ENCODE measurements at regions not wholly inside any gene's neighbourhood (a gene's known extent, or its start where the extent isn't known, plus 50 kb on each side); places are given as distances from the start of the nearest gene placed in this dataset.

DNA sequence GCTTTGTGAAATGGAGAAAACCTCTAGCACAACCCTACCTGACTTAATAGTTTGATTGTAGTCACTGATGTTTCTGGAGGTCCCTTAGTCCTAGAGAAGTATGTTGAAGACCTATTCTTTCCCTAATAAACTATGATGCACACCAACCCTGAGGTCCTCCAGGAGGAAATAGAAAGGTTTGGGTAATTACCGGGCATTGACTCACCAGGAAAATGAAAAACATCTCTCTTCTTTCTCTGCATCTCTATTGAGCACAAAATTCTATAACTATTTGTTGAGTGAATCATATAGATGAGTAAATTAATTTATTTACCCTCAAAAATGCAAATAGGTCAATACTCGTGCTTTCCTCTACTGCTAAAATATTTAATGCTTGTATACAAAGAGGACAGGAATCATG, 582.4 kb upstream of the FAM241A start:
- Histone ChIP-seq H3K27ac (no peak overlapping the region), H4K20me1 (ENCODE audit: insufficient read depth, poor library complexity, severe bottlenecking) (no peaks in the 10 kb centered on the region), H3K4me1 (ENCODE audit: insufficient read depth) (no peaks in the 10 kb centered on the region), H3K9me2 (replicated peaks; ENCODE audit: insufficient read depth) (no peaks in the 10 kb centered on the region), H3K79me2 (no peaks in the 10 kb centered on the region), H3K9me3 (ENCODE audit: low read depth) (no peaks in the 10 kb centered on the region), H3K4me3 (no peak overlapping the region), H3K4me2 (no peak overlapping the region), H3K36me3 (replicated peaks; ENCODE audit: insufficient read depth, low read depth) (no peaks in the 10 kb centered on the region), H2AFZ (no peak overlapping the region), H3K27me3 (no peaks in the 10 kb centered on the region)
- DNase-seq (ENCODE audit: low spot score) = no peak
- TF ChIP-seq CTCF (IDR thresholded peaks at IDR 0.05; ENCODE audit: poor library complexity) (no peak), EZH2phosphoT487 (IDR thresholded peaks at IDR 0.05; ENCODE audit: low read depth, severe bottlenecking, unreplicated experiment) (no peak), EZH2 (IDR thresholded peaks at IDR 0.05; ENCODE audit: borderline replicate concordance) (no peak)
- WGBS (ENCODE audit: low lambda C conversion rate, missing lambda C conversion rate) = 81% methylated on average over 2 of the region's 2 CpGs

DNA sequence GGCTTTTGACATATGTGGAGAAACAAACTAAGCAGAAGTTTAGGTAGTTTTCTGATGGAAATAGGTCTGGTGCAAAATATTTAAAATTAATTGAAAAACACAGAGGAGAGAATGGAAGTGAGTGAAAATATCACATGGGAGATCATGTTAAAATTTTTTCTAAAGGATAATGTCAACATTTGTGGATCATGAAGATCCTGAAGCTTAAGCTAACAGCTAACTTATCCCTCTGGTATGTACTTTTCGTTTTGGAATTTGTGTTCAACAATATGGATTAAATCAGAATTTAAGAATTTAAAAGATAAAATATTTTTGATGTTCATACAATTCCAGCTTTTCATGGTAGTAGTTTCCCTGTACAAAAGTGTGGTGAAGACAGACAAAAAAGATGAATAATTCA, 572.8 kb upstream of the FAM241A start:
- no peak overlapping the region for H3K4me3 ChIP-seq
- no peaks in the 10 kb centered on the region for H3K9me3 ChIP-seq (ENCODE audit: low read depth)
- no peak overlapping the region for H3K27ac ChIP-seq
- H3K27me3 ChIP-seq = no peaks in the 10 kb centered on the region
- no peaks in the 10 kb centered on the region for H3K79me2 ChIP-seq
- WGBS (ENCODE audit: low lambda C conversion rate, missing lambda C conversion rate) = 20% methylated on average over 1 of the region's 1 CpG
- H3K9me2 ChIP-seq (replicated peaks; ENCODE audit: insufficient read depth) = no peaks in the 10 kb centered on the region
- no peaks in the 10 kb centered on the region for H3K36me3 ChIP-seq (replicated peaks; ENCODE audit: insufficient read depth, low read depth)
- no peak overlapping the region for H2AFZ ChIP-seq
- no peaks in the 10 kb centered on the region for H4K20me1 ChIP-seq (ENCODE audit: insufficient read depth, poor library complexity, severe bottlenecking)
- no peak for DNase-seq (ENCODE audit: low spot score)
- no peak overlapping the region for H3K4me2 ChIP-seq
- TF ChIP-seq EZH2 (IDR thresholded peaks at IDR 0.05; ENCODE audit: borderline replicate concordance) (no peak), EZH2phosphoT487 (IDR thresholded peaks at IDR 0.05; ENCODE audit: low read depth, severe bottlenecking, unreplicated experiment) (no peak), CTCF (IDR thresholded peaks at IDR 0.05; ENCODE audit: poor library complexity) (no peak)
- H3K4me1 ChIP-seq (ENCODE audit: insufficient read depth) = no peaks in the 10 kb centered on the region

GRCh38 chr4:111573386-111573785, 571.9 kb upstream of the FAM241A start:
- H4K20me1 ChIP-seq (ENCODE audit: insufficient read depth, poor library complexity, severe bottlenecking) = no peaks in the 10 kb centered on the region
- H3K4me1 ChIP-seq (ENCODE audit: insufficient read depth) = no peaks in the 10 kb centered on the region
- H3K4me3 ChIP-seq = no peak overlapping the region
- no peaks in the 10 kb centered on the region for H3K36me3 ChIP-seq (replicated peaks; ENCODE audit: insufficient read depth, low read depth)
- no peak overlapping the region for H2AFZ ChIP-seq
- no peaks in the 10 kb centered on the region for H3K9me2 ChIP-seq (replicated peaks; ENCODE audit: insufficient read depth)
- TF ChIP-seq EZH2 (IDR thresholded peaks at IDR 0.05; ENCODE audit: borderline replicate concordance) = no peak
- no peak for DNase-seq (ENCODE audit: low spot score)
- WGBS (ENCODE audit: low lambda C conversion rate, missing lambda C conversion rate) = 65% methylated on average over 2 of the region's 2 CpGs
- no peak overlapping the region for H3K4me2 ChIP-seq
- no peaks in the 10 kb centered on the region for H3K27me3 ChIP-seq
- no peaks in the 10 kb centered on the region for H3K79me2 ChIP-seq
- no peak overlapping the region for H3K27ac ChIP-seq
- no peaks in the 10 kb centered on the region for H3K9me3 ChIP-seq (ENCODE audit: low read depth)

- Histone ChIP-seq H3K79me2 (no peaks in the 10 kb centered on the region), H3K4me1 (ENCODE audit: insufficient read depth) (no peaks in the 10 kb centered on the region), H2AFZ (no peak overlapping the region), H3K4me2 (no peak overlapping the region), H3K9me2 (replicated peaks; ENCODE audit: insufficient read depth) (no peaks in the 10 kb centered on the region), H3K4me3 (no peak overlapping the region), H3K27ac (no peak overlapping the region), H3K27me3 (no peaks in the 10 kb centered on the region), H3K9me3 (ENCODE audit: low read depth) (no peaks in the 10 kb centered on the region), H3K36me3 (replicated peaks; ENCODE audit: insufficient read depth, low read depth) (no peaks in the 10 kb centered on the region), H4K20me1 (ENCODE audit: insufficient read depth, poor library complexity, severe bottlenecking) (no peaks in the 10 kb centered on the region)
- DNase-seq (ENCODE audit: low spot score) = no peak
- no peak for TF ChIP-seq EZH2phosphoT487 (IDR thresholded peaks at IDR 0.05; ENCODE audit: low read depth, severe bottlenecking, unreplicated experiment)
- no peak for TF ChIP-seq EZH2 (IDR thresholded peaks at IDR 0.05; ENCODE audit: borderline replicate concordance)
- no peak for TF ChIP-seq CTCF (IDR thresholded peaks at IDR 0.05; ENCODE audit: poor library complexity)
These were observed 565.5 kb upstream of the FAM241A start for GRCh38 chr4:111579767-111580166.
